IMR-90 (cell line): ENCODE measurements at regions not wholly inside any gene's neighbourhood (a gene's known extent, or its start where the extent isn't known, plus 50 kb on each side); places are given as distances from the start of the nearest gene placed in this dataset.

Source experiments
- BHLHE40 ChIP-seq: fragments of 150-350 bp; IDR thresholded peaks from 2 replicates; pipeline ENCODE4 v1.6.1; 2016; ENCODE audit warnings: mild to moderate bottlenecking, low read depth, low read length
- CEBPB ChIP-seq: IDR thresholded peaks from 2 replicates; pipeline ENCODE4 v1.6.1; 2012; ENCODE audit warnings: low read depth, low read length, improper control_type of control experiment
- CHD1 ChIP-seq: IDR thresholded peaks from 2 replicates; pipeline ENCODE4 v1.6.1; 2012; ENCODE audit warnings: low read depth, low read length, improper control_type of control experiment
- MAFK ChIP-seq: IDR thresholded peaks from 2 replicates; pipeline ENCODE4 v1.6.1; 2012; ENCODE audit warnings: low read depth, low read length, improper control_type of control experiment
- POLR2A ChIP-seq: IDR thresholded peaks from 2 replicates; pipeline ENCODE4 v1.6.1; 2012; ENCODE audit warnings: mild to moderate bottlenecking, low read depth, low read length
- RAD21 ChIP-seq: IDR thresholded peaks from 2 replicates; pipeline ENCODE4 v1.6.1; 2012; ENCODE audit warnings: low read length, improper control_type of control experiment
- RFX5 ChIP-seq: IDR thresholded peaks from 2 replicates; pipeline ENCODE4 v1.8.0; 2012; ENCODE audit warnings: low read depth, mild to moderate bottlenecking, low read length, moderate library complexity
- TF ChIP-seq, protein P1 (sequence below): conservative IDR thresholded peaks from 2 replicates; pipeline ENCODE4 v1.5.1; 2012; ENCODE audit warnings: mild to moderate bottlenecking, low read depth, low read length, improper control_type of control experiment
- TF ChIP-seq, protein P2 (sequence below): fragments of 150-350 bp; IDR thresholded peaks from 2 replicates; pipeline ENCODE4 v1.6.1; 2017; ENCODE audit warnings: mild to moderate bottlenecking, antibody characterized with exemption, low read length, low read depth

DNA sequence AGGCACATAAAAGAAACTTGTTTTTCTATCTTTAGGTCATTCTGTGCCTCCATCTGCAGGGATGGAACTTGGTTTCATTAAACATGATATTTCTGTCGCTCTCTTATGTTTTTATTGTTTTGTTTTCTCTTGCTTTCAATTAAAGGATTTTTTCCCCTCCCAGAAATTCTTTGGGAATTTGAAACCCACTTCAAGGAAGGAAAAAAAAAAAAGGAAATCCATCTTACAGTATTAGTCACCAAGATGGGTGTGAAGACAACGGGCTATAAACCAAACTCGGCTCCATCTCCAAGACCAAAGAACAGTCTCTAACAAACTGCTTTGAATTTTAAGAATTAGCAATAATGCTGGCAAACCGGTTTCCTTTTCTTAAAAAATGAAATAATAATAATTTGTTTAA, 244.1 kb downstream of the BCL11A start:
- TF ChIP-seq, protein P1, sequence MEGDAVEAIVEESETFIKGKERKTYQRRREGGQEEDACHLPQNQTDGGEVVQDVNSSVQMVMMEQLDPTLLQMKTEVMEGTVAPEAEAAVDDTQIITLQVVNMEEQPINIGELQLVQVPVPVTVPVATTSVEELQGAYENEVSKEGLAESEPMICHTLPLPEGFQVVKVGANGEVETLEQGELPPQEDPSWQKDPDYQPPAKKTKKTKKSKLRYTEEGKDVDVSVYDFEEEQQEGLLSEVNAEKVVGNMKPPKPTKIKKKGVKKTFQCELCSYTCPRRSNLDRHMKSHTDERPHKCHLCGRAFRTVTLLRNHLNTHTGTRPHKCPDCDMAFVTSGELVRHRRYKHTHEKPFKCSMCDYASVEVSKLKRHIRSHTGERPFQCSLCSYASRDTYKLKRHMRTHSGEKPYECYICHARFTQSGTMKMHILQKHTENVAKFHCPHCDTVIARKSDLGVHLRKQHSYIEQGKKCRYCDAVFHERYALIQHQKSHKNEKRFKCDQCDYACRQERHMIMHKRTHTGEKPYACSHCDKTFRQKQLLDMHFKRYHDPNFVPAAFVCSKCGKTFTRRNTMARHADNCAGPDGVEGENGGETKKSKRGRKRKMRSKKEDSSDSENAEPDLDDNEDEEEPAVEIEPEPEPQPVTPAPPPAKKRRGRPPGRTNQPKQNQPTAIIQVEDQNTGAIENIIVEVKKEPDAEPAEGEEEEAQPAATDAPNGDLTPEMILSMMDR = no peak
- TF ChIP-seq RFX5 (no peak), CHD1 (no peak), MAFK (no peak), POLR2A (no peak), CEBPB (no peak), RAD21 (no peak), BHLHE40 (no peak)
- TF ChIP-seq, protein P2, sequence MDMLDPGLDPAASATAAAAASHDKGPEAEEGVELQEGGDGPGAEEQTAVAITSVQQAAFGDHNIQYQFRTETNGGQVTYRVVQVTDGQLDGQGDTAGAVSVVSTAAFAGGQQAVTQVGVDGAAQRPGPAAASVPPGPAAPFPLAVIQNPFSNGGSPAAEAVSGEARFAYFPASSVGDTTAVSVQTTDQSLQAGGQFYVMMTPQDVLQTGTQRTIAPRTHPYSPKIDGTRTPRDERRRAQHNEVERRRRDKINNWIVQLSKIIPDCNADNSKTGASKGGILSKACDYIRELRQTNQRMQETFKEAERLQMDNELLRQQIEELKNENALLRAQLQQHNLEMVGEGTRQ = no peak
